ENCODE measurements at regions not wholly inside any gene's neighbourhood (a gene's known extent, or its start where the extent isn't known, plus 50 kb on each side); places are given as distances from the start of the nearest gene placed in this dataset.

DNA sequence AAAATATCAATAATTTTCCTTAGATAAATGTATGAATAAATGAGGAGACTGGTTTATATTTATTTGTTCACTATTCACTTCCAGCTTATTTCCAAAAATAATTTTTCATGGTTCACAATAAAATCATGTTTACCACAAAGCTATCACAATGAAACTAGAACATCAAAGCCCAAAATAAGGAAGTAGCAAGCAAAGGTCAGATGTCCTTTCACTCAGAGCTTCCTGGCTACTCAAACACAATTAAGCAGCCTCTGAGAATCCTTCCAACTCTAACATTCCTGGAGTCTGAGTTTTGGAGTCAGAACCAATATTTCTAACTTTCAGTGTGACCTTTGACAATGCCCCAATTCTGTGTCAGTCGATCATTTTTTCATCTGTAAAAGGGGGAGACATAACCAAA, 527.0 kb downstream of the SOX6 start:
- no peak overlapping the region for H3K4me3 ChIP-seq (replicated peaks in 1 of 3; ENCODE audit: insufficient read depth in 1 of 3, low read depth in 2 of 3, low read length in 3 of 3)
- no peak overlapping the region for H3K27ac ChIP-seq (ENCODE audit: extremely low read length, insufficient read depth, low read length)
- no peaks in the 10 kb centered on the region for H3K27me3 ChIP-seq (ENCODE audit: control insufficient read depth in 1 of 2, insufficient read depth in 2 of 2, low read length in 2 of 2)
- in situ Hi-C loops (cut with HindIII; ENCODE audit: extremely low pct_ligation_motif_present, low pct_unique_long_range_greater_than_20kb): loop anchor here (10.0 kb wide), 1 partner anchor 785 kb away; no protein-coding TSS in a partner anchor
- WGBS (ENCODE audit: low lambda C conversion rate): 0% methylated on average over 1 of the region's 1 CpG
- no peaks in the 10 kb centered on the region for H3K79me2 ChIP-seq (ENCODE audit: insufficient read depth, low read length)
- POLR2A ChIA-PET: no interaction called here
- no peaks in the 10 kb centered on the region for H3K36me3 ChIP-seq (replicated peaks in 1 of 2; ENCODE audit: control insufficient read depth in 1 of 2, insufficient read depth in 2 of 2, low read length in 2 of 2)
- H3K9ac ChIP-seq (ENCODE audit: insufficient read depth, low read depth, low read length): no peak overlapping the region
- ATAC-seq (no peak), DNase-seq (ENCODE audit: low spot score) (no peak), FAIRE-seq (no peak)
- no peaks in the 10 kb centered on the region for H3K4me1 ChIP-seq (ENCODE audit: insufficient read depth, low read length)
- TF ChIP-seq, protein P1, sequence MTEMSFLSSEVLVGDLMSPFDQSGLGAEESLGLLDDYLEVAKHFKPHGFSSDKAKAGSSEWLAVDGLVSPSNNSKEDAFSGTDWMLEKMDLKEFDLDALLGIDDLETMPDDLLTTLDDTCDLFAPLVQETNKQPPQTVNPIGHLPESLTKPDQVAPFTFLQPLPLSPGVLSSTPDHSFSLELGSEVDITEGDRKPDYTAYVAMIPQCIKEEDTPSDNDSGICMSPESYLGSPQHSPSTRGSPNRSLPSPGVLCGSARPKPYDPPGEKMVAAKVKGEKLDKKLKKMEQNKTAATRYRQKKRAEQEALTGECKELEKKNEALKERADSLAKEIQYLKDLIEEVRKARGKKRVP (CRISPR knock-in tag; IDR thresholded peaks at IDR 0.05): no peak
- TF ChIP-seq SRSF4 (IDR thresholded peaks at IDR 0.05; ENCODE audit: low read depth, low read length, poor library complexity, severe bottlenecking): no peak
- TF ChIP-seq IRX3 (CRISPR knock-in tag; IDR thresholded peaks at IDR 0.05; ENCODE audit: borderline replicate concordance, low read depth): no peak
- TF ChIP-seq ZNF552 (CRISPR knock-in tag; IDR thresholded peaks at IDR 0.05; ENCODE audit: borderline replicate concordance): no peak
- TF ChIP-seq TBP (CRISPR knock-in tag; IDR thresholded peaks at IDR 0.05): no peak
- TF ChIP-seq ZNF329 (CRISPR knock-in tag; IDR thresholded peaks at IDR 0.05; ENCODE audit: low read depth): no peak
- no peak for TF ChIP-seq CBFB (CRISPR knock-in tag; IDR thresholded peaks at IDR 0.05)
- TF ChIP-seq CEBPG (CRISPR knock-in tag; IDR thresholded peaks at IDR 0.05): no peak
- no peak for TF ChIP-seq KDM5B (CRISPR knock-in tag; IDR thresholded peaks at IDR 0.05; ENCODE audit: borderline replicate concordance)
- no peak for TF ChIP-seq YY1 (IDR thresholded peaks at IDR 0.05; ENCODE audit: insufficient read depth, insufficient replicate concordance, low read depth, low read length)
- TF ChIP-seq ZNF740 (CRISPR knock-in tag; IDR thresholded peaks at IDR 0.05): no peak
- TF ChIP-seq, protein P2, sequence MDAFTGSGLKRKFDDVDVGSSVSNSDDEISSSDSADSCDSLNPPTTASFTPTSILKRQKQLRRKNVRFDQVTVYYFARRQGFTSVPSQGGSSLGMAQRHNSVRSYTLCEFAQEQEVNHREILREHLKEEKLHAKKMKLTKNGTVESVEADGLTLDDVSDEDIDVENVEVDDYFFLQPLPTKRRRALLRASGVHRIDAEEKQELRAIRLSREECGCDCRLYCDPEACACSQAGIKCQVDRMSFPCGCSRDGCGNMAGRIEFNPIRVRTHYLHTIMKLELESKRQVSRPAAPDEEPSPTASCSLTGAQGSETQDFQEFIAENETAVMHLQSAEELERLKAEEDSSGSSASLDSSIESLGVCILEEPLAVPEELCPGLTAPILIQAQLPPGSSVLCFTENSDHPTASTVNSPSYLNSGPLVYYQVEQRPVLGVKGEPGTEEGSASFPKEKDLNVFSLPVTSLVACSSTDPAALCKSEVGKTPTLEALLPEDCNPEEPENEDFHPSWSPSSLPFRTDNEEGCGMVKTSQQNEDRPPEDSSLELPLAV (CRISPR knock-in tag; conservative IDR thresholded peaks at IDR 0.05; ENCODE audit: low read depth): no peak
- TF ChIP-seq NCOA2 (CRISPR knock-in tag; IDR thresholded peaks at IDR 0.05): no peak
- TF ChIP-seq ZNF556 (CRISPR knock-in tag; IDR thresholded peaks at IDR 0.05; ENCODE audit: borderline replicate concordance): no peak
- TF ChIP-seq, protein P3, sequence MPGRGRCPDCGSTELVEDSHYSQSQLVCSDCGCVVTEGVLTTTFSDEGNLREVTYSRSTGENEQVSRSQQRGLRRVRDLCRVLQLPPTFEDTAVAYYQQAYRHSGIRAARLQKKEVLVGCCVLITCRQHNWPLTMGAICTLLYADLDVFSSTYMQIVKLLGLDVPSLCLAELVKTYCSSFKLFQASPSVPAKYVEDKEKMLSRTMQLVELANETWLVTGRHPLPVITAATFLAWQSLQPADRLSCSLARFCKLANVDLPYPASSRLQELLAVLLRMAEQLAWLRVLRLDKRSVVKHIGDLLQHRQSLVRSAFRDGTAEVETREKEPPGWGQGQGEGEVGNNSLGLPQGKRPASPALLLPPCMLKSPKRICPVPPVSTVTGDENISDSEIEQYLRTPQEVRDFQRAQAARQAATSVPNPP (CRISPR knock-in tag; IDR thresholded peaks at IDR 0.05): no peak
- no peak for TF ChIP-seq ARNT2 (CRISPR knock-in tag; IDR thresholded peaks at IDR 0.05; ENCODE audit: low read depth)
- no peak for TF ChIP-seq SSRP1 (CRISPR knock-in tag; IDR thresholded peaks at IDR 0.05)
- TF ChIP-seq HNRNPH1 (optimal IDR thresholded peaks at IDR 0.05; ENCODE audit: low read depth, low read length): no peak
- CTCF ChIA-PET (ENCODE audit: low intra/inter-chr PET ratio, low total read pairs): no interaction called here
- intact Hi-C loops (cut with micrococcal nuclease; ENCODE audit: unreplicated experiment): no loop called here
- H2AFZ ChIP-seq (ENCODE audit: low read length): no peak overlapping the region
- no peaks in the 10 kb centered on the region for H4K20me1 ChIP-seq (ENCODE audit: insufficient read depth, low read length)
- BruUV-seq (replicated peaks): no TSS peak
- no peak overlapping the region for H3K4me2 ChIP-seq (ENCODE audit: low read depth, low read length)
- H3K9me3 ChIP-seq (ENCODE audit: low read length): no peaks in the 10 kb centered on the region
